CD14-positive monocyte (primary cell): ENCODE measurements at regions not wholly inside any gene's neighbourhood (a gene's known extent, or its start where the extent isn't known, plus 50 kb on each side); places are given as distances from the start of the nearest gene placed in this dataset.

Experiments
- DNase-seq, 3 donors: peaks; one replicate each; pipeline ENCODE4 v3.0.0-alpha.2; 2011 to 2022
- H2AFZ ChIP-seq: 2 replicates; pipeline ENCODE4 v1.6.0; 2012; ENCODE audit warnings: mild to moderate bottlenecking, low read depth, low read length, inconsistent platforms; ENCODE audit not compliant: insufficient read depth, poor library complexity, severe bottlenecking
- H3K27ac ChIP-seq, 2 donors: 1 replicate in 1 of 2; 2 replicates in 1 of 2; pipeline ENCODE4 v1.5.1; 2012 to 2013; ENCODE audit warnings: low read length in 2 of 2, control low read depth in 1 of 2, inconsistent platforms in 1 of 2, low read depth in 1 of 2, mild to moderate bottlenecking in 1 of 2
- H3K27me3 ChIP-seq, 2 donors: one replicate each; pipeline versions ENCODE4 v1.6.0 to v1.6.1; 2011 to 2013; ENCODE audit warnings: low read length in 2 of 2; ENCODE audit not compliant: control insufficient read depth in 2 of 2, insufficient read depth in 2 of 2
- H3K36me3 ChIP-seq, 2 donors: replicated peaks in 1 of 2; 1 replicate in 1 of 2; 2 replicates in 1 of 2; pipeline versions ENCODE4 v1.5.1 to v1.6.1; 2012 to 2013; ENCODE audit warnings: low read length in 2 of 2, control low read depth in 1 of 2, inconsistent platforms in 1 of 2, mild to moderate bottlenecking in 1 of 2; ENCODE audit not compliant: insufficient read depth in 2 of 2, control insufficient read depth in 1 of 2
- H3K4me1 ChIP-seq, 2 donors: 1 replicate in 1 of 2; 2 replicates in 1 of 2; pipeline versions ENCODE4 v1.5.1 to v1.6.1; 2012 to 2013; ENCODE audit warnings: low read length in 2 of 2, control low read depth in 1 of 2, inconsistent platforms in 1 of 2, mild to moderate bottlenecking in 1 of 2, moderate library complexity in 1 of 2; ENCODE audit not compliant: insufficient read depth in 2 of 2, control insufficient read depth in 1 of 2
- H3K4me2 ChIP-seq: replicated peaks from 2 replicates; pipeline ENCODE3; 2012; ENCODE audit warnings: low read length, moderate library complexity, mild to moderate bottlenecking; ENCODE audit not compliant: poor library complexity, severe bottlenecking; ENCODE audit errors: extremely low read depth
- H3K4me3 ChIP-seq, 3 experiments: fragments of 200-600 bp in 1 of 3; sonication (generic) in 1 of 3; replicated peaks in 1 of 3; 1 replicate in 2 of 3; 2 replicates in 1 of 3; pipeline ENCODE4 v1.5.1; 2011 to 2013; ENCODE audit warnings: low read length in 3 of 3, mild to moderate bottlenecking in 3 of 3, control low read depth in 2 of 3, low read depth in 2 of 3, inconsistent platforms in 1 of 3, moderate library complexity in 1 of 3
- H3K79me2 ChIP-seq: 2 replicates; pipeline ENCODE4 v1.6.0; 2012; ENCODE audit warnings: mild to moderate bottlenecking, control low read depth, inconsistent platforms, low read length, moderate library complexity; ENCODE audit not compliant: insufficient read depth
- H3K9ac ChIP-seq: 2 replicates; pipeline ENCODE4 v1.6.0; 2017; ENCODE audit warnings: low read length, mild to moderate bottlenecking; ENCODE audit not compliant: insufficient read depth, poor library complexity, severe bottlenecking
- H3K9me3 ChIP-seq, 2 donors: replicated peaks in 1 of 2; 1 replicate in 1 of 2; 2 replicates in 1 of 2; pipeline versions ENCODE4 v1.5.1 to v1.6.1; 2012 to 2013; ENCODE audit warnings: low read length in 2 of 2, control low read depth in 1 of 2; ENCODE audit not compliant: control insufficient read depth in 1 of 2, insufficient read depth in 1 of 2
- H4K20me1 ChIP-seq: 2 replicates; pipeline ENCODE4 v1.6.0; 2012; ENCODE audit warnings: mild to moderate bottlenecking, low read length, control low read depth, moderate library complexity; ENCODE audit not compliant: insufficient read depth
- H3K27ac Mint-ChIP-seq, 7 donors: one replicate each; pipeline ENCODE4 v1.8.0; 2020; ENCODE audit warnings: mild to moderate bottlenecking in 7 of 7, mixed read lengths in 7 of 7, moderate library complexity in 6 of 7, inconsistent platforms in 2 of 7
- H3K27me3 Mint-ChIP-seq, 3 donors: one replicate each; pipeline ENCODE4 v1.8.0; 2021 to 2022; ENCODE audit warnings: low read depth in 3 of 3, mild to moderate bottlenecking in 3 of 3, mixed read lengths in 3 of 3, moderate library complexity in 3 of 3, inconsistent platforms in 1 of 3
- H3K36me3 Mint-ChIP-seq, 2 donors: one replicate each; pipeline ENCODE4 v1.8.0; 2020; ENCODE audit warnings: mixed read lengths in 2 of 2, inconsistent platforms in 1 of 2, mild to moderate bottlenecking in 1 of 2
- H3K4me1 Mint-ChIP-seq: one replicate; pipeline ENCODE4 v1.8.0; 2020; ENCODE audit warnings: mild to moderate bottlenecking, mixed read lengths
- H3K4me3 Mint-ChIP-seq, 2 donors: one replicate each; pipeline ENCODE4 v1.8.0; 2020; ENCODE audit warnings: mild to moderate bottlenecking in 2 of 2, mixed read lengths in 2 of 2, moderate library complexity in 1 of 2
- H3K9me3 Mint-ChIP-seq, 7 donors: one replicate each; pipeline ENCODE4 v1.8.0; 2020 to 2022; ENCODE audit warnings: mixed read lengths in 7 of 7, mild to moderate bottlenecking in 6 of 7, moderate library complexity in 6 of 7, inconsistent platforms in 2 of 7
- WGBS: methylation state at CpG from one replicate; pipeline ENCODE4 v1.1.5; 2013; ENCODE audit warnings: missing lambda C conversion rate; ENCODE audit not compliant: insufficient coverage; 5-methylcytosine and 5-hydroxymethylcytosine counted together
- intact Hi-C, 2 donors: fragments of 100-400 bp; cut with micrococcal nuclease; formaldehyde crosslinking; loops; one replicate each; pipeline versions ENCODE4 v1.15.0 to v1.15.1; 2023
- TF ChIP-seq, protein P1 (sequence below): fragments of 200-600 bp; IDR thresholded peaks from one replicate; pipeline ENCODE4 v1.8.0; 2022; ENCODE audit warnings: antibody characterized with exemption, mild to moderate bottlenecking

DNA sequence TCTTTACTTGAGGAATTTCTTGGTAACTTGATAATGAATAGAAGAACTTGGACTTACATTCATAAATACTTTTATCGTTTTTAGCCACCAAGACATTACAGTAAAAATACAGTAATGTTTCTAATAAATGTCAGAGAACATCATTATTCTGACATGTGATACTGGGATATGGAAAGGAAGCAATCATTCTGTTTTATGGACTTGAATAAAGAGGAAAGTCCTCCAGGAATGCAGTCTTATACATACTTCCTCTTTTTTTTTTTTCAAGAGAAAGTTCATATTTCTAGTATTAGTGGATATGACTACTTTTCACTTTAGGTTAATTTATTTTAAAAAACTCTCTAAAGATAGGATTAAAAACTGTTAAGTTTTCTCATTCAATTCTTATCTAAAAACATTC is 220.0 kb upstream of the SEMA3C start:
- Histone ChIP-seq H3K4me3 (no peak overlapping the region), H2AFZ (no peak overlapping the region), H3K27me3 (no peaks in the 10 kb centered on the region), H3K36me3 (no peaks in the 10 kb centered on the region), H4K20me1 (no peaks in the 10 kb centered on the region), H3K4me1 (peaks cover 23 to 35% of the 10 kb centered on the region in 2 donors), H3K79me2 (no peaks in the 10 kb centered on the region), H3K4me2 (no peak overlapping the region), H3K9me3 (no peaks in the 10 kb centered on the region), H3K27ac (no peak overlapping the region), H3K9ac (no peak overlapping the region)
- Mint-ChIP-seq H3K9me3 (peaks cover 0 to 5% (median 2%) of the 10 kb centered on the region in 7 donors), H3K27me3 (peaks cover 0 to 1% (median 0%) of the 10 kb centered on the region in 3 donors), H3K4me1 (peaks cover 27% of the 10 kb centered on the region), H3K4me3 (no peak overlapping the region), H3K27ac (peak overlapping the region in 1 of 7 donors; percentile 61), H3K36me3 (no peaks in the 10 kb centered on the region)
- TF ChIP-seq, protein P1, sequence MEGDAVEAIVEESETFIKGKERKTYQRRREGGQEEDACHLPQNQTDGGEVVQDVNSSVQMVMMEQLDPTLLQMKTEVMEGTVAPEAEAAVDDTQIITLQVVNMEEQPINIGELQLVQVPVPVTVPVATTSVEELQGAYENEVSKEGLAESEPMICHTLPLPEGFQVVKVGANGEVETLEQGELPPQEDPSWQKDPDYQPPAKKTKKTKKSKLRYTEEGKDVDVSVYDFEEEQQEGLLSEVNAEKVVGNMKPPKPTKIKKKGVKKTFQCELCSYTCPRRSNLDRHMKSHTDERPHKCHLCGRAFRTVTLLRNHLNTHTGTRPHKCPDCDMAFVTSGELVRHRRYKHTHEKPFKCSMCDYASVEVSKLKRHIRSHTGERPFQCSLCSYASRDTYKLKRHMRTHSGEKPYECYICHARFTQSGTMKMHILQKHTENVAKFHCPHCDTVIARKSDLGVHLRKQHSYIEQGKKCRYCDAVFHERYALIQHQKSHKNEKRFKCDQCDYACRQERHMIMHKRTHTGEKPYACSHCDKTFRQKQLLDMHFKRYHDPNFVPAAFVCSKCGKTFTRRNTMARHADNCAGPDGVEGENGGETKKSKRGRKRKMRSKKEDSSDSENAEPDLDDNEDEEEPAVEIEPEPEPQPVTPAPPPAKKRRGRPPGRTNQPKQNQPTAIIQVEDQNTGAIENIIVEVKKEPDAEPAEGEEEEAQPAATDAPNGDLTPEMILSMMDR = no peak
- peak in 1 of 3 donors; percentile 20 for DNase-seq
- WGBS = no CpG with 5 or more reads among the region's 1 CpG
- intact Hi-C loops = no loop called here

GRCh38 chr7:81135324-81135723 is 216.5 kb upstream of the SEMA3C start:
- no CpG with 5 or more reads among the region's 4 CpGs for WGBS
- no peak for DNase-seq
- no peaks in the 10 kb centered on the region for H3K36me3 ChIP-seq
- peaks cover 15% of the 10 kb centered on the region for H3K4me1 Mint-ChIP-seq
- no peaks in the 10 kb centered on the region for H3K27me3 ChIP-seq
- H3K4me3 Mint-ChIP-seq = no peak overlapping the region
- H3K27ac Mint-ChIP-seq = no peak overlapping the region
- no peaks in the 10 kb centered on the region for H3K27me3 Mint-ChIP-seq
- no peak overlapping the region for H2AFZ ChIP-seq
- H3K4me2 ChIP-seq = no peak overlapping the region
- H3K36me3 Mint-ChIP-seq = no peaks in the 10 kb centered on the region
- H4K20me1 ChIP-seq = no peaks in the 10 kb centered on the region
- intact Hi-C loops = no loop called here
- TF ChIP-seq, protein P1 = no peak
- H3K9me3 Mint-ChIP-seq = peaks cover 0 to 9% (median 2%) of the 10 kb centered on the region in 7 donors
- peaks cover 10 to 18% of the 10 kb centered on the region in 2 donors for H3K4me1 ChIP-seq
- H3K79me2 ChIP-seq = no peaks in the 10 kb centered on the region
- H3K4me3 ChIP-seq = no peak overlapping the region
- H3K27ac ChIP-seq = no peak overlapping the region
- H3K9ac ChIP-seq = no peak overlapping the region
- H3K9me3 ChIP-seq = no peaks in the 10 kb centered on the region
